Thoracic aorta (tissue), 2 donors: ENCODE measurements at regions not wholly inside any gene's neighbourhood (a gene's known extent, or its start where the extent isn't known, plus 50 kb on each side); places are given as distances from the start of the nearest gene placed in this dataset.
A peak's percentile ranks its signal among the peaks of the same experiment; 100 is the strongest.

Source experiments
- ATAC-seq: fragments of 150-250 bp; one replicate; pipeline ENCODE4 v1.8.0; 2017; ENCODE audit warnings: low read depth; ENCODE audit not compliant: insufficient number of reproducible peaks, low FRiP score
- DNase-seq: peaks from one replicate; pipeline ENCODE4 v3.0.0-alpha.2; 2020; ENCODE audit warnings: low spot score
- H3K27ac ChIP-seq, 2 donors: fragments of 200-600 bp; sonication (generic); 1 replicate in 1 of 2; 2 replicates in 1 of 2; pipeline ENCODE4 v1.5.1; 2016; ENCODE audit warnings: mild to moderate bottlenecking in 2 of 2, moderate library complexity in 2 of 2
- H3K27me3 ChIP-seq: fragments of 200-600 bp; sonication (generic); replicated peaks from 2 replicates; pipeline ENCODE4 v1.6.0; 2016; ENCODE audit warnings: mild to moderate bottlenecking; ENCODE audit not compliant: insufficient read depth
- H3K36me3 ChIP-seq: fragments of 200-600 bp; sonication (generic); one replicate; pipeline ENCODE4 v1.5.1; 2016
- H3K4me1 ChIP-seq, 2 donors: fragments of 200-600 bp; sonication (generic); 1 replicate in 1 of 2; 2 replicates in 1 of 2; pipeline versions ENCODE4 v1.5.1 to v1.6.0; 2016; ENCODE audit warnings: low read depth in 2 of 2, mild to moderate bottlenecking in 1 of 2; ENCODE audit not compliant: control insufficient read depth in 1 of 2
- H3K4me3 ChIP-seq: fragments of 200-600 bp; sonication (generic); 2 replicates; pipeline ENCODE4 v1.5.1; 2016; ENCODE audit warnings: mild to moderate bottlenecking
- H3K9me3 ChIP-seq: fragments of 200-600 bp; sonication (generic); 2 replicates; pipeline ENCODE4 v1.5.1; 2016
- CTCF ChIP-seq: fragments of 200-600 bp; sonication (generic); IDR thresholded peaks from one replicate; pipeline ENCODE4 v1.5.1; 2019; ENCODE audit warnings: antibody characterized with exemption

GRCh38 chr20:7500231-7500663 lies 440.0 kb downstream of the HAO1 start:
- DNase-seq (no peak), ATAC-seq (no peak)
- Histone ChIP-seq H3K4me1 (peaks cover 3 to 9% of the 10 kb centered on the region in 2 donors), H3K27ac (no peak overlapping the region), H3K27me3 (no peaks in the 10 kb centered on the region), H3K4me3 (no peak overlapping the region), H3K36me3 (no peaks in the 10 kb centered on the region), H3K9me3 (no peaks in the 10 kb centered on the region)
- TF ChIP-seq CTCF: no peak

- no peaks in the 10 kb centered on the region for H3K27me3 ChIP-seq
- no peaks in the 10 kb centered on the region for H3K36me3 ChIP-seq
- H3K27ac ChIP-seq: no peak overlapping the region
- H3K9me3 ChIP-seq: no peaks in the 10 kb centered on the region
- H3K4me1 ChIP-seq: peaks cover 3 to 9% of the 10 kb centered on the region in 2 donors
- ATAC-seq (peak; percentile 33), DNase-seq (no peak)
- no peak for TF ChIP-seq CTCF
- H3K4me3 ChIP-seq: no peak overlapping the region
These were observed 436.8 kb downstream of the HAO1 start for GRCh38 chr20:7503501-7503900.

GRCh38 chr20:7505152-7505834 lies 435.0 kb downstream of the HAO1 start:
- DNase-seq: no peak
- no peak overlapping the region for H3K27ac ChIP-seq
- H3K4me1 ChIP-seq: peaks cover 3 to 9% of the 10 kb centered on the region in 2 donors
- no peaks in the 10 kb centered on the region for H3K36me3 ChIP-seq
- no peak for TF ChIP-seq CTCF
- no peaks in the 10 kb centered on the region for H3K27me3 ChIP-seq
- no peaks in the 10 kb centered on the region for H3K9me3 ChIP-seq
- ATAC-seq: no peak
- no peak overlapping the region for H3K4me3 ChIP-seq

- no peaks in the 10 kb centered on the region for H3K9me3 ChIP-seq
- H3K36me3 ChIP-seq: no peaks in the 10 kb centered on the region
- no peak for TF ChIP-seq CTCF
- ATAC-seq (no peak), DNase-seq (no peak)
- H3K4me3 ChIP-seq: no peak overlapping the region
- peaks cover 3 to 9% of the 10 kb centered on the region in 2 donors for H3K4me1 ChIP-seq
- H3K27me3 ChIP-seq: no peaks in the 10 kb centered on the region
- H3K27ac ChIP-seq: no peak overlapping the region
These were observed 434.4 kb downstream of the HAO1 start for GRCh38 chr20:7505835-7506221.

GRCh38 chr20:7516621-7517111 lies 423.6 kb downstream of the HAO1 start:
- Histone ChIP-seq H3K9me3 (no peaks in the 10 kb centered on the region), H3K4me1 (no peaks in the 10 kb centered on the region), H3K4me3 (no peak overlapping the region), H3K36me3 (no peaks in the 10 kb centered on the region), H3K27me3 (no peaks in the 10 kb centered on the region), H3K27ac (no peak overlapping the region)
- ATAC-seq (no peak), DNase-seq (no peak)
- TF ChIP-seq CTCF: no peak
